GM18858 (cell line): ENCODE measurements at regions not wholly inside any gene's neighbourhood (a gene's known extent, or its start where the extent isn't known, plus 50 kb on each side); places are given as distances from the start of the nearest gene placed in this dataset.

Experiments used
- ATAC-seq: cut with Tn5 transposase; IDR thresholded peaks from one replicate; pipeline ENCODE4 v1.9.1; 2021; ENCODE audit not compliant: unreplicated experiment

- no peak for ATAC-seq
Observed at GRCh38 chr17:74041869-74042640, 161.4 kb upstream of the RPL38 start.

GRCh38 chr17:74042744-74043486 lies 160.6 kb upstream of the RPL38 start:
- ATAC-seq = no peak

DNA sequence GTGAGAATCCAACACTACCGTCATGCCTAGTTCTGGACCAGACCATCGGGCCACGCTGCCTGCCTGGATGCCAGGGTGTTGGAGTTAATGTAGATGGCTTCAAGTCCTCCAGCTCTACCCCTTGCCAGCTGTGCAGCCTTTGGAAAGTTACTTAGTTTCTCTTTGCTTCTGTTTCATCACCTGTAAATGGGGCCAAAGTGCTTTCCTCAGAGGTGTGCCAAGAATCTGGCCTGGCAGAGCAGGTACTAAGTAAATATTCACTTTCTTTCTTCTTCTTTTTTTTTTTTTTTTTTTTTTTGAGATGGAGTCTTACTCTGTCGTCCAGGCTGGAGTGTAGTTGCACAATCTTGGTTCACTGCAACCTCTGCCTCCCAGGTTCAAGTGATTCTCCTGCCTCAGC lies 159.5 kb upstream of the RPL38 start:
- no peak for ATAC-seq

- no peak for ATAC-seq
Observed at GRCh38 chr17:74045608-74046280, 157.7 kb upstream of the RPL38 start.

GRCh38 chr17:74049167-74049966 lies 154.1 kb upstream of the RPL38 start:
- no peak for ATAC-seq

DNA sequence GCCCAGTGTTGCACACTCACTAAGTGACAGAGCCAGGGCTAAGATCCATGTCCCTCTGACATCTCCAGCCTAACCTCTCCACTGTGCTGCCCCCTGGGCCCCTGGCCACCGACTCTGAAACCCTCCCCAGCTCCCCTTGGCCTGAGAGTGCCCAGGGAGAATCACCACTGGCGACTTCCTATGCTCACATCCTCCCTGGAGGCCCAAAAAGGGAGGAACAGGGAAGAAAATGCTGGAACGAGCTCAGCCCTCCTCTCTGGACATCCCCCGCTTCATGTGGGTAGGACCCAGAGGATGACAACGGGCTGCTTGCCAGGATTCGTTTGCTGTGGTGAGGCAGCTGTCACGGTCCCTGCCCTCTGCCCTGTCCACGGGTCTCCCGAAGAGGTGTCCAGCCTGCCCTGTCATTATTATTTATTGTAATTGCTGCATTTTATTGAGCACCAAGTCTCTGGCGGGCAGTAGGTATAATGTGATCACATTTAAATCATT lies 153.5 kb upstream of the RPL38 start:
- no peak for ATAC-seq

GRCh38 chr17:74051348-74051747 lies 152.1 kb upstream of the RPL38 start:
- no peak for ATAC-seq

DNA sequence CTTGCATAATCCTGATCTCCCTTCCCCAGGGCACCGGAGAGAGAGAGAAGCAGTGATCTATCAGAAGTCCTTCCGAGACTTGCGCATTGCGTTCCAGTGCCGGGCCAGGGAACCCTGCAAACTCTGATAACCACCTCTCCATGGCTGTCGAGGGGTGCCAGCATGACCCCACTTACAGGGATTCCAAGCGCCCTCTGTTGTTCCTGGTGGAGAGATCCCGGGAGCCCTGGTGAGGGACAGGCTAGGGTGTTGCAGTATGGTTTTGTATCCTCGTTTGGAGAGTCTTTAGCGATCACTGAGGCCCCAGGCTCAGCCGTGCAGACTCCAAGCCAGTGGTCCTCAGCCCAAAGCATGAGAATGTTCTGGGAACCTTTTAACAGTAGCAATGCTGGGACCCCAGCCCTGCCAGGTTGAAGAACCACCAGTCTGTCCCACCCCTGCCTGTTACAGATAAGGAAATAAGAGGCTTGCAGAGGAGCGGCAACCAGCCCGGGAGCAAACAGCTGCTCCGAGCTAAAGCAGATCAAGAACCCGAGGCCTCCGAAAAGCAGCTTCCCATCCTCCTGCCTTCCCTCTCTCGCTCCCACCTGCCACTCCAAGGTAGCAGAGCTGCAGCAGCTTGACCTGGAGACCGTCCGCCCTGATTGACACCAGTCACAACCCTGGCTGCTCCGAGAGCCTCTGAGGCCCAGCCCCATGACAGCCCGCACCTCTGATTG lies 150.3 kb upstream of the RPL38 start:
- ATAC-seq = no peak

DNA sequence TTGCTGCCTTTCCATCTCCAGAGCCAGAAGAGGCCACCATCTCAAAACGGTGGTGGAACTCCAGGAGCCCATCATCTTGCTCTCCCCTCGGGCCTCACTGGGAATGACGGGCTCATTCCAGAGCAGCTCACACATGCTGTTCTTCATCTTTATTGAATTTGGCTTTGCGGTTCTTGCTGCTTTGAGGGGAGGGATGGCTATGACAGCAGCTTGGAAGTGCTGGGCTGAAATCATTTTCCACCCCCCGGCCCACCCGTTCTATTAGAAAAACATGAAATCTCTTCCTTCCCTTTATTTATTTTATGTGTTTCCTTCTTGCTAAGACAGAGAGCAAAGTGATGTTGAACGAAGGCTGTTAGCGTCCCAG lies 149.8 kb upstream of the RPL38 start:
- no peak for ATAC-seq

- no peak for ATAC-seq
Observed at GRCh38 chr17:74054249-74054648, 149.2 kb upstream of the RPL38 start.

- ATAC-seq = no peak
Observed at GRCh38 chr17:74055508-74056160, 147.8 kb upstream of the RPL38 start.

DNA sequence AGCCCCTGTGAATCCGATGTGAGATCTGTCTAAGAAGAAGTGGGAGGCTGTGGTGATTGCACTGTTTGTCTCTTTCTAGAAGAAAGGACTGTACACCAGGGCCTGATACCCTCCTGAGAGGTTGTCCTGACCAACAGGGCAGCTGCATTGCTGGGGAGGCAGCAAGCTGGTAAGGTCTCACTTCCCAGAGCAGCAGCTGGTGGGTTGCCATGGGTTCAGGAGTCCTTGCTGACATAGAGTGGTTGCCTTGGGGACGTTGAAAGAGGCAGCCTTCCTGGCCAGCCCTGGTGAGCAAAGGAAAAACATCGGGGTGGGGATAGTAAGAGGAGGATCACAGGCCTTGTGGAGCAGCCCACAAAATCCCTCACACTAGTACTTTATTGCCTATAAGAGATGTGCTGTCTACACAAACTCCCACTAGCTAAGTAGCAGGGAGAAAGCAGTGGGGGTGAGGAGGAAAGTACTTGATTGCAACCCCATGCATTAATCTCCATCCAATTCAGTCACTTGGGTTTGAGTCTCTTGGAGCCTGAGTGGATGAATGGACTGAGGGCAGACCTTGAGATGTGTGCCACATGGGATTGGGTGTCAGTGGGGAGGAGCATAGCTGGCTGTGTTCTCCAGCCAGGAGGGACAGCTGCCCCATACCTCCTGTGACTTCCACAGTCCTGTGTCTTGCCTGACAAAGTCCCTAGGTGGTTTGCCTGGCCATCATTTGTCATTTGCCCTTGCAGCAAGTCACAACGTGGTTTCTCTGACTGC lies 143.8 kb upstream of the RPL38 start:
- ATAC-seq = no peak

DNA sequence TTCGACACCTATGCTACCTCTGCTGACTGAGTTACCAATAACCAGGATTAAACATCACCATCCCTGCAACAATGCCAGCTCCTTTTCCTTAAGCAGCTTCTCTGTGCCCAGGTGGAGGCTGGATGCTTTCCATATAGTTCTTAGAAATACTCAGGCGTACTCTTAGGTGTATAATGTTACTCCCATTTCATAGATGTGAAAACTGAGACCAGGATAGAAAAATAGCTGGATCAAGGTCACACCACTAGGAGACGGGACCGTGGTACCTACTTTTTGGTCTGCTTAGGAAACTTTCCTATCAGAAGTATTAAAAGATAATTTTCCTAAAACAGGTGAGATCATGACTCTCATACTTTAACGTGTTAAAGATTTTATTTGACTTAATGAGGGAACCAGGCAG lies 141.7 kb upstream of the RPL38 start:
- ATAC-seq = no peak

DNA sequence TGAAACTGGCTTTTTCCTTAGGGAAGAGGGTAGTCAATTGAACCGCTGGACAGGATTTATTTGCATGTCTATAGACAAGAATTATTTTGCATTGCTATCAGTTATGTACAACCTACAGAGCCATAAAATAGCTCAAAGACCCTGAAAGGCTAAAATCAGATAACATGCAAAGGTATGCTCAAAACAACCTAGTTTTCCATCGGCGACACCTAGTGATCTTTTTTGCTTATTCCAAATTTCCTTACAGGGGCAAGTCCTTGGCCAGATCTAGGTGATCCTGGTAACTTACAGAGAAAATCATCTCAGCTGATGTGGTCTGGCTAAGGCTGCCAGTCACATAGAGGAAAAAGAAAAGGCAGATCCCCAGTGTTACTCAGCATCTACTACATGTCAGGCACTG lies 141.2 kb upstream of the RPL38 start:
- ATAC-seq = no peak

GRCh38 chr17:74063439-74063838 lies 140.0 kb upstream of the RPL38 start:
- ATAC-seq = no peak

DNA sequence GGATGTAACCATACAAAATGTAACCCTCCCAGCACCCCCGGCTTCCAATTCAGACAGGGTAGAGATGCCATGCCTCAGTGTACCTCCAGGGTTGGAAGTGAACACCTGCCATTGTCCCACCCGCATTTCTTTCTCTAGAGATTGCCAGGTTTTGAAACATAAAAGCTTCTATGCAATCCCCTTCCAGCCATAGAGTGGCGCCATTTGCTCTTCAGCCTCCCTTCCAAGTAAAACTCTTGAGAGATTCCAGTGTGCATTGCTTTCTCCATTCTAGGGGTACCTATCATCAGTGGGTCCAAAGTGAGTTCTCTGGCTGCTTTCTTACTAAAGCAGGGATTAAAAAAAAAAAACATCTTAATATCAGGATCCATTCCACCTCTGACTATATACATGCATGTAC lies 133.1 kb upstream of the RPL38 start:
- ATAC-seq = no peak

DNA sequence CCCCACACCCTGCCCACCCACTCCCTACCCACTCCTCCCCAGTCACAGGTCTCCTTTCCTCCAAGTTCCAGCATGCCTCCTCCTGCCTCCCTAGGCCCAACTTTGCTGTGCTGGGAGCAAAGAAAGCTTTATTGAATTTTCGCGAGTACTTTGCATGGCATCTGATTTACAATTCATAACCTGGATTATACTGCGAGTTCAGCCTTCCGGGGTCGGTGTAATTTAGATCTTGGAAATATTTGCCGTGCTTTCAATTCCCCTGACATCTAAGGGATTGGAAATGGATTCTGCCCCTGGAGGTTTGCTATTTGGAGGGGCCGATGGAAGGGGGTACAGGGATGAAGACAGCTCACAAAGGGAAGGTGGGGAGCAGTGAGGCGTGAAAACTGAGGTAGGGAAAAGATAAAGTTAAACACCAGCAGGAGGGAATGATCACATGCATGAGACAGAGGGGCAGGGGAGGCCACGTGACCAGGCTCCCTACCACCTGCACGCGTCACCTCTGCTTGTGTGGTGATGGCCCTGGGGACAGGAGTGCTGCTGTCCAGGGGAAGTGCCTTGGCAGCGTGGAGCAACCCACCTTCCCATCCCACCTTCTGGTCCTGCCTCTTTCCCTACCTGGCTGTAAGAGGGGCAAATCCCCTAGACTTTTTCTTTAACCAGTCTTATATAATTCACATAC lies 132.3 kb upstream of the RPL38 start:
- ATAC-seq = no peak

DNA sequence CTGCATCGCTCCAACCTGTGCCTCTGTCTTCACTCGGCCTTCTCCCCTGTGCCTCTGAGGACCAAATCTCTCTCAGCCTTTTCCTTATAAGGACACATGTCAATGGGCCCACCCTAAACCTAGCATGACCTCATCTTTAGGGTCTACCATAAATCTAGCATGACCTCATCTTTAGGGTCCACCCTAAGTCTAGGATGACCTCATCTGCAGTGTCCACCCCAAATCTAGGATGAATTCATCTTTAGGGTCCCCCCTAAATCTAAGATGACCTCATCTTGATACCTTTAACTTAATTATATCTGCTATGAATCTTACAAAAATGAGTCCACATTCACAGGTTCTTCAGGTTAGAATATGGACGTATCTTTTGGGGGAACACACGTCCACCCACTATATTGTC lies 131.1 kb upstream of the RPL38 start:
- ATAC-seq = no peak

DNA sequence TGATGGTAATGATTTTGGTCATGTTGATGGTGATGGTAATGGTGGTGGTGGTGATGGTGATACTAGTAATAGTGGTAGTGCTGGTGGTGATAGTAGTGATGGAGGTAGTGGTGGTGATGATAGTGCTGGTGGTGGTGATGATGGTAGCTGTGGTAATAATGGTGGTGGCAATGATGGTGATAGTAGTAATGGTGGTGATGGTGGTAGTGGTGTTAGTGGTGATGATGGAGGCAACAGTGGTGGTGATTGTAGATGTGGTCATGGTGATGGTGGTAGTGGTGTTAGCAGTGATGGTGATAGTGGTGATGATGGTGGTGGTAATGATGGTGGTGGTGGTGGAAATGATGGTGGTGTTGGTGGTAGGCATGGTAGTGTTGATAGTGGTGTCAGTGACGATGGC lies 127.0 kb upstream of the RPL38 start:
- ATAC-seq = no peak
